ENCODE measurements at regions not wholly inside any gene's neighbourhood (a gene's known extent, or its start where the extent isn't known, plus 50 kb on each side); places are given as distances from the start of the nearest gene placed in this dataset.

DNA sequence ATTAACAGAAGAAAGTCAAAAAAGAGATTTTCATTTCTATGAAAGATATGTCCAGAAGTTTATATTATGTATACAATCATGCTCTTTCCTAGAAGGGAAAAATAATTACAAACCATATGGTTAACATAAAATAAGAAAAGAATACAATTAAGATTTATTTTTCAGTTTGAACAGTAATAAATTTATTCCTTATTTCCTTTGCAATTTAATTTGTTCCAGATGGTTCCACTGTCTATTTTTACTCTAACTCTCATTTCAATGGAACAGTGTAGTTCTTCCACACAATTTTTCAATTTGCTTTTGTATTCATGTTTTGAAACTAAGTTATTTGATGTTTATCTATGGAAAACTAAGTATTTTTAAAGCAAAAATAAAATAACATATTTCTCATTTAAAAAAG is 1026.3 kb downstream of the TAF11L14 start:
- Histone ChIP-seq H3K4ac (ENCODE audit: low read depth, low read length) (no peak overlapping the region), H4K5ac (ENCODE audit: insufficient read length, low read depth, low read length) (no peak overlapping the region), H2BK20ac (ENCODE audit: low read depth, low read length, poor library complexity, severe bottlenecking) (no peak overlapping the region), H3K23ac (ENCODE audit: insufficient read length, low read depth, low read length) (no peak overlapping the region), H2BK5ac (ENCODE audit: insufficient read length, low read length) (no peak overlapping the region), H3K56ac (ENCODE audit: insufficient read length, low read depth, low read length) (no peak overlapping the region), H2AK5ac (ENCODE audit: insufficient read length, low read length) (no peak overlapping the region), H3K27ac (ENCODE audit: insufficient read length, low read depth, low read length) (no peak overlapping the region), H3K23me2 (ENCODE audit: insufficient read length, low read depth, low read length, poor library complexity, severe bottlenecking) (no peaks in the 10 kb centered on the region), H3K79me1 (ENCODE audit: insufficient read depth, low read depth, low read length, poor library complexity, severe bottlenecking) (no peaks in the 10 kb centered on the region), H3K27me3 (ENCODE audit: insufficient read depth, low read length) (no peaks in the 10 kb centered on the region), H2BK120ac (ENCODE audit: low read depth, low read length, poor library complexity, severe bottlenecking) (no peak overlapping the region), H4K91ac (ENCODE audit: insufficient read length, low read depth, low read length) (no peak overlapping the region), H2BK15ac (ENCODE audit: low read depth, low read length) (no peak overlapping the region), H3K18ac (ENCODE audit: insufficient read length, low read depth, low read length) (no peak overlapping the region), H3K4me2 (ENCODE audit: insufficient read depth, insufficient read length, low read length) (no peak overlapping the region), H2AFZ (ENCODE audit: low read length) (no peak overlapping the region), H2BK12ac (ENCODE audit: insufficient read length, low read depth, low read length) (no peak overlapping the region), H4K8ac (replicated peaks; ENCODE audit: insufficient read length, low read depth, low read length) (no peak overlapping the region), H3K9me3 (ENCODE audit: control insufficient read depth, low read depth, low read length) (no peaks in the 10 kb centered on the region), H3K9ac (ENCODE audit: extremely low read depth, insufficient read length, low read length) (no peak overlapping the region), H3K4me1 (ENCODE audit: insufficient read depth, low read length) (no peaks in the 10 kb centered on the region), H3T11ph (ENCODE audit: low read length) (no peak overlapping the region), H3K79me2 (ENCODE audit: insufficient read depth, low read length) (peaks cover 11% of the 10 kb centered on the region; the same call in 1 of the 2 replicates), H4K20me1 (ENCODE audit: control insufficient read depth, insufficient read depth, insufficient read length) (no peaks in the 10 kb centered on the region), H3K14ac (ENCODE audit: insufficient read depth, low read length) (no peak overlapping the region)
- Mint-ChIP-seq H3K4me3 (no peak overlapping the region), H3K36me3 (ENCODE audit: insufficient read depth in 1 of 3, low read depth in 3 of 3) (peaks cover 0 to 76% (median 0%) of the 10 kb centered on the region in 3 experiments; a peak in 2 of 7 replicates), H3K27me3 (ENCODE audit: low read depth) (no peaks in the 10 kb centered on the region), H3K9me3 (peaks cover 0 to 2% of the 10 kb centered on the region in 2 experiments; a peak in 1 of 5 replicates), H3K27ac (no peak overlapping the region), H3K4me1 (peaks cover 0 to 10% of the 10 kb centered on the region in 2 experiments; a peak in 2 of 4 replicates)
- no peak for DNase-seq
- TF ChIP-seq CTCF (conservative IDR thresholded peaks at IDR 0.05), result no peak

Data from H9 (cell line).